GM21576 (cell line): ENCODE measurements at regions not wholly inside any gene's neighbourhood (a gene's known extent, or its start where the extent isn't known, plus 50 kb on each side); places are given as distances from the start of the nearest gene placed in this dataset.

Source experiments
- ATAC-seq: cut with Tn5 transposase; IDR thresholded peaks from one replicate; pipeline ENCODE4 v1.9.1; 2021; ENCODE audit warnings: mild to moderate bottlenecking, moderate library complexity; ENCODE audit not compliant: unreplicated experiment

GRCh38 chr1:191561276-191561675, 597.0 kb upstream of the RGS18 start:
- ATAC-seq, result no peak

DNA sequence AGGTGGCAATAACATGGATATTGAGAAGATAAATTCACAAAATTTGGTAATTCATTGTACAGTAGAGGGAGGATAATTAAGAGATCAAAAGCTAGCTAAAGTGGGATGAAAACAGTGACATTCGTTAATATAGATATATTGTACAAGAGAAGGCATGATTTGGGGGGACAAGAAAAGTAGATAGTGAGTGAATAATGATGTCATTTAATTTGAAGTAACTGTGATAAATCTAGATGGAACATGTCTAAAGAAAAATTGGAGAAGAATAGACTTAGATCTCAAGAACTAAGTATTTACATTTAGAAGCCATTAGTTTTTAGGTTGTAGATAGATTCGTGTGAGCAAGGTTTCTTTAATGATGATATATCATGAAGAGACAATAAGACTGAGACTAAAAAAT, 594.0 kb upstream of the RGS18 start:
- no peak for ATAC-seq

DNA sequence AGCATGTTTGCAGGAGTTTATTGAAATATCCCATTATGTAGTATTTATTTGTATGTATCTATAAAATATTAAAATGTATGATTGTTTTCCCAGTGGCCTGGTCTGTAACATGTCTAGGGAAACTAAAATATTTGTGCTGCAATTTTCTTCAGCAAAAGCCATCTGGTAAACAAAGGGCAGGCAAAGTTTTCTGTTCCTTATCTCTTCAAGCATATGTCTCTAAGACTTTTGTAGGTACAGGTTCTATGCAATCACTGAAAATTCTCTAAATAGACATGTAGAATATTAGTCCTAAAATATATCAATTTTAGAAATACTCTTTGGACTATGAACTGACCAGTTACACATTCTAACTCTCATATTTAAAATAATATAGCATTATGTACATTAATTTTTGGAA, 585.8 kb upstream of the RGS18 start:
- ATAC-seq, result no peak

DNA sequence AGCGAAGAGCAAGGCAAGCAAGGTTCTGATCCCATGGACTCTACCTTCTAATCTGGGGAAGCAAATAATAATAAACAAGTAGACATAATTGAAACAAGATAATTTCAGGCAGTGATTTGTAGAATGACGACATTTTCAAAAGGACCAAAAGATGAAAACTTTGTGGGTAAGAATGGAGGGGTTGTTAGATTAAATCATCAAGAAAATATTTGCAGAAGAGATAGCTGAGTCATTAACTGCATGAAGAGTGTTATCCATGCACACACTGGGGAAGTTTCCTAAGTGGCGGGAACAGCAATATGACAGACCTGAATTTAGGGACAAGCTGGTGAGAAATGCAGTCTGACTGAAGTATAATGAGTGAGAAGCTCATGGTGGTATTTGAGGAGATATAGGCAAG, 583.1 kb upstream of the RGS18 start:
- no peak for ATAC-seq

GRCh38 chr1:191575746-191576145, 582.5 kb upstream of the RGS18 start:
- ATAC-seq, result no peak

DNA sequence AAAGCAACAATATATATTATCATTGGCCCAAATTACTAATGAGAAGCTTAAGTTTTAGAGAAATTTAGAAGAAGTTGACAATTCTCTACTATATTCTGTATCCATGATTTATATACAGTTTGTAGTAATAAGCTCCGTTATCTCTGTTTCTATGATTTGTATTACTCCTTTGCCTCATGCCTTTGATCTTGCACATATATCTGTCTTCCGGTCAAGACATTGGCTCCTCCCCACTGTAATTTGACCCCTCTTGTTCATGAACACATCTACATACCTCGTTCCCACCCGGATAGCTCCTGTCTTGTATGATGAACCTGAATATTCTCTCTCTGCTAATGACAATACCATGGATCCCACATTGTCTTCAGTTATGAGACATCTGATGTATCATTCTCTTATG, 581.0 kb upstream of the RGS18 start:
- ATAC-seq, result no peak

- no peak for ATAC-seq
Observed at GRCh38 chr1:191578281-191578680, 580.0 kb upstream of the RGS18 start.

- ATAC-seq, result no peak
Observed at GRCh38 chr1:191579019-191579418, 579.2 kb upstream of the RGS18 start.

DNA sequence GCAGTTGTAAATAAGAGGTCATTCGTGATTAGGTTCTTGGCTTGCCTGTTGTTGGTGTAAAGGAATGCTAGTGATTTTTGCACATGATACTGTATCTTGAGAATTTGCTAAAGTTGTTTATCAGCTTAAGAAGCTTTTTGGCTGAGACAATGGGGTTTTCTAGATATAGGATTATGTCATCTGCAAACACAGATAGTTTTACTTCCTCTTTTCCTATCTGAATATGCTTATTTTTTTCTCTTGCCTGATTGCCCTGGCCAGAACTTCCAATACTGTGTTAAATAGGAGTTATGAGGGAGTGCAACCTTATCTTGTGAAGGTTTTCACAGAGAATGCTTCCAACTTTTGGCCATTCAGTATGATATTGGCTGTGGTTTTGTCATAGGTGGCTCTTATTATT, 576.1 kb upstream of the RGS18 start:
- ATAC-seq, result peak; percentile 67

- no peak for ATAC-seq
Observed at GRCh38 chr1:191585095-191585494, 573.2 kb upstream of the RGS18 start.

- ATAC-seq, result no peak
Observed at GRCh38 chr1:191588905-191589304, 569.4 kb upstream of the RGS18 start.

DNA sequence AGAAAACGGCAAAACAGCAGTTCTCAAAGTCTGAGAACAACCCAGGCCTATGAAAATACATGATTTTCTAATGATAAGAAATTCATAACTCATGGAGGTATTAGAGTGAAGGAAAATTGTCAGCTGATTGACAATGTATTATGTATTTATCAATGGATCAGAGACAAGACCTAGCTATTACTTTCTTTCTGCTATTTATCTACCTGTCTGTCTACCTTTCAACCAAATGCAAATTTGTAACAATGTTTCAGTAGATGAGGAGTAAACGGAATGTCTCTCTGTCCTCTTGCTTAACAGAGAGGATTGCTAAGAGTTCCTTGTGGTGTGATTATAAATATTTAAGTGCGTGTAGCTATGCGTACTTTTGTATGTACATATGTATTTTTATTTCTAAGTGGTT, 568.7 kb upstream of the RGS18 start:
- no peak for ATAC-seq

DNA sequence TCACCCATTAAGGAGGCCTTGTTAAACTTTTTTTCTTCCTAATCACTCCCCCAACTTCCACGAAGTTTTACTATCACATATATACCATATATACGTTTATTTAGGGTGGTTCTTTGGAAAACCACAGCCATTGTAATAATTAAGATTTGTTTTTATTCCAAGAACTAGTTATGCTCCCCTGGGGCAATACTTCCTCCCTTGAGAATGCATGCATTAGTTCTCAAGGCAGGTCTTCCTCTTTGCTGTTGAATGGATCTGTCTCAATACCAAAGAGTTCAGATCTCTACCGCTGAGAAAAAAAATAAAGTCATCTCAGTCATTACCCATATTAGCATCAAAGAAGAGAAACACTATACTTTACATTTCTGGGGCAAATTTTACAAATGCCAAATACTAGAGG, 567.7 kb upstream of the RGS18 start:
- no peak for ATAC-seq

GRCh38 chr1:191592039-191592438, 566.2 kb upstream of the RGS18 start:
- ATAC-seq, result no peak

GRCh38 chr1:191592907-191593306, 565.4 kb upstream of the RGS18 start:
- no peak for ATAC-seq

DNA sequence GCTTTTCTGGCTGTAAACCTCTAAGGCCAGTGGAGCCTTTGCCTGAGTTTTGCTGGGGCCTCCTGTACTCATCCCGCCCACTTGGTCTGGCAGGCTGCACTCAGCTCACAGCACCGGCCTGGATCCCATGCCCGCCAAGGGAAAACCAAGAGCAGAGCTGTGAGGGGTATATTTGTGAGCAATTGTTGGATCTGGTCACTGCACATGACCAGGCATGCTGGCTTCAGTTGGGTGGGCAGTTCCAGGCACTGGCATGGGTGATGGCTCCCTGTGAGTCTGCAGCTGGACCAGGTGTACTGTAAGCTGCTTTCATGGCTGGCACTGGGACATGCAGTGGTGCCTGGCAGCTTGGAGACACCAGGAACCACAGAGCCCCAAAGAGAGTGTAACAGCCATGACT, 563.1 kb upstream of the RGS18 start:
- ATAC-seq, result no peak

- ATAC-seq, result no peak
Observed at GRCh38 chr1:191608367-191608766, 549.9 kb upstream of the RGS18 start.

DNA sequence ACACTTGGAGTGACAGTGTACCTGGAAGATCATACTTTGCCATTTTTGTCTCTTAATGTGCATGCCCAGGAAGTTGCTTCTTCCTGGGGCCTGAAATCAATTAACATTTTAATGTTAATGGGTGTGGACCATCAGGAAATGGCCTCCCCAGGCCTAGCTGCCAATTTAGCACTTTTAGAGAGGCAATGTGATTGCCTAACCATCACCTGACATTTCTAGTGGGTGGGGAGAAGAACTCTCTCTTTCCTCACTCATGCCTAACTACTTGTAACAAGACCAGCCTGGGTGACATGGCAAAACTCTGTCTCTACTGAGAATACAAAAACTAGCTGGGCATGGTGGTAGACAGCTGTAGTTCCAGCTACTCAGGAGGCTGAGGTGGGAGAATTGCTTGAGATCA, 549.0 kb upstream of the RGS18 start:
- ATAC-seq, result no peak

DNA sequence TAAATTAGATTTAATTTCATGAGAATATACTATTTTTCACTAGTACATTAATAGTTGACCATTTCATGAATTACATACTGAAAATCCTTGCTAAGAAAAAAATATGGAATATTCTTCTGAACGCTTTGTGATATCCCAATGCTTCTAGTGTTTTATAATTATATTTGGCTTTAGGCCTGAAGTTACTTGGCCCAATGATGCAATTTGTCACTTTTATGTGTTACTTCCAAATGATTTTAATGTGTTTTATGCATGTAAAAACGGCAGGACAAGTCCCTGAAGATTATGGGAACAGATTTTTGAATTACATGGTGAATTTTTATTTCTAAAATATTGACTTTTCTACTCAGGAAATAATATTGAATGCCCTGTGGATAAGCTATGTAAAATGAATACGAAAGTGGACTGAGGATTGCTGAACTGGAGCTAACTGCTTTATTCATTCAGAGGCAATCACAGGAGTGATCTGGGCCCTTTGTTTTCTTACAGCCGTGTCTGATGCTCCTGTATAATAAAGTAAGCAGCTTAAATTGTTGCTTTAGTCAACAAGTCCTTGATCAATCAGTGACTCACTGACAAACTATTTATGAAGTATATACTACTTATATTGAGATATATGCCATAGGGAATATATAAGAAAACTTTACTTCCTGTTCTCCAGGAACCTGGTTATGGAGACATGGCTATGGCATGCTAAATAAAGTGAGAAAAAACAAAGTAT, 543.0 kb upstream of the RGS18 start:
- no peak for ATAC-seq

DNA sequence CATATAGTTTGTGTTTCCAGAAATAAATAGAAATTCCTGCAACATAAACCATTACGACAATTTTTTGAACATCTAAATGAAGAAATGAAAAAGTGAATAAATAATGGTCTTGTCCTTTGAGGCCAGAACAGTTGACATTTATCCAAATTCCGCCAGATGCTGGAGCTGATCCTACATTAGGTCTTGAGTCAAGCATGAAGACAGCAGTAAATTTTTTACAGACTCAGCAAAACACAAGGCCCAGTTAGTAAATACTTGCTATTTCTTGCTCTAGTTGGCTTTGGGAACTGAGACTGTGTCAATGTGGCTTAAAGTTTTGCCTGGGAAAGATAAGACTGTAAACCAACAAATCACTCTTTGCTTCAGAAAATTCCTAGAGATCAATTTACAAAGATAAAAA, 540.1 kb upstream of the RGS18 start:
- ATAC-seq, result no peak

GRCh38 chr1:191620883-191621282, 537.4 kb upstream of the RGS18 start:
- ATAC-seq, result no peak

GRCh38 chr1:191624044-191624443, 534.2 kb upstream of the RGS18 start:
- ATAC-seq, result no peak

DNA sequence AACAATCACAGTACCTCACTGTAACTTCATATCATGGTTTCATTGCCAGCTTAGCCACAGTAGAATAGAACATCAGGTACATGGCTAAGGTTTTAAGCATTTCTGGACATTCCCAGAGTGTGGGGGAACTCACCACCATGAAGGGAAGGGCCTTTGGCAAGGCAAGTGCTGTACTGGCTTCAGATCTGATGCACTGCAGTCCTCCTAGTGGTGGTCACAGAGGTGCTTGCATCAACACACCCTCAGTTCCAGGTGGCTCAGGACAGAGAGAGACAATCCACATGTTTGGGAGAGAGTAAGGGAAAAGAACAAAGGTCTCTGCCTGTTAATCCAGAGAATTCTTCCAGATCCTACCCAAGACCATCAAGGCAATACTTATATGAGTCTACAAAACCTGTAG, 528.4 kb upstream of the RGS18 start:
- no peak for ATAC-seq
